Chondrocyte (in vitro differentiated cells): ENCODE measurements at regions not wholly inside any gene's neighbourhood (a gene's known extent, or its start where the extent isn't known, plus 50 kb on each side); places are given as distances from the start of the nearest gene placed in this dataset.
"Not testable (repeated sequence)": the region's sequence is repeated elsewhere in the genome, so short reads cannot be mapped to it uniquely, and the experiment has no call there.

Experiments used
- DNase-seq: peaks from one replicate; pipeline ENCODE4 v3.0.0; 2021; ENCODE audit warnings: mixed read lengths, low spot score
- H3K27ac Mint-ChIP-seq: one replicate; pipeline ENCODE4 v1.8.0; 2021; ENCODE audit warnings: mild to moderate bottlenecking, moderate library complexity, mixed read lengths; ENCODE audit not compliant: unreplicated experiment
- H3K27me3 Mint-ChIP-seq: 2 replicates; pipeline ENCODE4 v1.8.0; 2021; ENCODE audit warnings: low read depth, mixed read lengths
- H3K36me3 Mint-ChIP-seq: 2 replicates; pipeline ENCODE4 v1.8.0; 2021; ENCODE audit warnings: low read depth, mixed read lengths
- H3K4me1 Mint-ChIP-seq: 2 replicates; pipeline ENCODE4 v1.8.0; 2021; ENCODE audit warnings: low read depth, mild to moderate bottlenecking, mixed read lengths
- H3K4me3 Mint-ChIP-seq: one replicate; pipeline ENCODE4 v1.8.0; 2021; ENCODE audit warnings: mild to moderate bottlenecking, moderate library complexity, mixed read lengths; ENCODE audit not compliant: unreplicated experiment
- H3K9me3 Mint-ChIP-seq: 2 replicates; pipeline ENCODE4 v1.8.0; 2021; ENCODE audit warnings: low read depth, mixed read lengths

DNA sequence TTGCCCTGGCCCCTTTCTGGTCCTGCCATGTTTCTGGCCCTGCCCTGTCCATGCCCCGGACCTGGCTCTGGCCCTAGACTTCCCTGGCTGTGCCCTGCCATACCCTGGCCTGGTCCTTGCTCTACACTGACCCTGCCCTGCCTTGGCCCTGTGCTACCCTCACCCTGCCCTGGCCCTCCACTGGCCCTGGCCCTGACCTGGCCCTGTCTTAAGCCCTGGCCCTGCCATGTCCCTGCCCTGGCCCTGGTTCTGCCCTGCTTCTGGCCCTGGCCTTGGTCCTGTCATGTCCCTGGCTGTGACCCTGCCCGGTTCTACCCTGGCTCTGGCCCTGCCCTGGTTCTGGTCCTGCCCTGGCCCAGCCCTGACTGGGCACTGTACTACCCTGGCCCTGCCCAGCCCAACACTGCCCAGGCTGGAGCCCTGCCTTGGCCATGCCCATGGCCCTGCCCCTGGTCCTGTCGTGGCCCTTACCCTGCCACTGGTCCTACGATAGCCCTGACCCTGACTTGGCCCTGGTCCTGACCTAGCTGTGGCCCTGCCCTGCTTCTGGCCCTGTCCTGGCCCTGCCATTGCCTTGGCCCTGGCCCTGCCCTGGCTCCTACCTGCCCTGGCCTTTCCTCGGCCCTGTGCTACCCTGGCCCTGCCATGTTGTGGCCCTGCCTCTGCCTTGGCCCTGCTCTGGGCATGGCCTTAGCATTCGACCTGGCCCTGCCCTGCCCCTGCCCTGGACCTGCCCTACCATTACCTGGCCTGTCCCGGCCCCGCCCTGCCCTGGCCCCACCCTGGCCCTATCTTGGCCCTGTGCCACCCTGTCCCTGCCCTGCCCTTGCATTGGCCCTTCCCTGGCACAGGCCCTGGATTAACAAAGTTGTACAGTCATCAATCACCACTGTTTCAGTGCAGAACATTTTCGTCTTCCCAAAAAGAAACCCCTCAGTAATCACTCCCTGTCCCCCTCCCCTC, 223.5 kb downstream of the LIPI start:
- DNase-seq, H3K36me3 Mint-ChIP-seq, H3K27ac Mint-ChIP-seq, H3K4me3 Mint-ChIP-seq, H3K4me1 Mint-ChIP-seq, H3K27me3 Mint-ChIP-seq: not testable (repeated sequence)
- H3K9me3 Mint-ChIP-seq, result peaks cover 18% of the 10 kb centered on the region

DNA sequence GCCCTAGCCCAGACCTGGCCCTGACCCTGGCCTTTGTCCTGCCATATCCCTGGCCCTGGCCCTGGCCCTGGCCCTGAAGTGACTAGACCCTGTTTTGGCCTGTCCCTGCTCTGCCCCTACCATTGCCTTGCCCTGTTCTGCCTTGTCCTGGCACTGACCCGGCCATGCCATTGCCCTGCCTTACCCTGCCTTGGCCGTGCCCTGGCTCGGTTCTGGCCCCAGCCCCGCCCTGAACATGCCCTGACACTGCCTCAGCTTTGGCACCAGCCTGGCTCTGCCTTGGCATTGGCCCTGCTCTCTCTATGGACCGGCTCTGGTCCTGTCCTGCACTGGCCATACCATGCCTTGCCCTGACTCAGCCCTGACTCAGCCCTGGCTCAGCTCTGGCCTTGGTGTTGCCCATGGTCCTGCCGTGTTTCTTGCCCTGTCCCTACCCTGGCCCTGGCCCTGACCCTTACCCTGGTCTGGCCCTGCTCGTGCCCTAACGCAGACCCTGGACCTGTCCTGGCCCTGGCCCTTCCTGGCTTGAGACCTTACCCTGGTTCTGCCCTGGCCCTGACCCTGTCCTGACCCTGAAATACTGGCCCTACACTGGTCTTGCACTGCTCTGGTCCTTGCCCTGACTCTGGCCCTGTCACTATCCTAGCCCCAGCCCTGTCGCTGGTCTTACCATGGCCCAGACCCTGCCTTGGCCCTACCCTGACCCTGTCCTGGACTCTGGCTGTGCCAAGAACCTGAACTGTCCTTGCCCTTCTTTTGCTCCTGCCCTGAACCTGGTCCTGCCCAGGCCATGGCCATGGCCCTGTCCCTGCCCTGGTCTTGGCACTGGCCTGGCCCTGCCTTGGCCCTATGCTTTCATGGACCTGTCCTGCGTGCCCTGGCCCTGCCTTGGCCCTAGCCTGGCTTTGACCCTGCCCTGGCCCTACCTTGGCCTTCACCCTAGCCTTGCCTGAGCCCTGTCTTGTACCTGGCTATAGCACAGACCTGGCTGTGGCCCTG, 224.6 kb downstream of the LIPI start:
- H3K4me3 Mint-ChIP-seq, H3K4me1 Mint-ChIP-seq, H3K27me3 Mint-ChIP-seq, H3K27ac Mint-ChIP-seq, DNase-seq, H3K36me3 Mint-ChIP-seq: not testable (repeated sequence)
- H3K9me3 Mint-ChIP-seq, result peaks cover 12% of the 10 kb centered on the region

DNA sequence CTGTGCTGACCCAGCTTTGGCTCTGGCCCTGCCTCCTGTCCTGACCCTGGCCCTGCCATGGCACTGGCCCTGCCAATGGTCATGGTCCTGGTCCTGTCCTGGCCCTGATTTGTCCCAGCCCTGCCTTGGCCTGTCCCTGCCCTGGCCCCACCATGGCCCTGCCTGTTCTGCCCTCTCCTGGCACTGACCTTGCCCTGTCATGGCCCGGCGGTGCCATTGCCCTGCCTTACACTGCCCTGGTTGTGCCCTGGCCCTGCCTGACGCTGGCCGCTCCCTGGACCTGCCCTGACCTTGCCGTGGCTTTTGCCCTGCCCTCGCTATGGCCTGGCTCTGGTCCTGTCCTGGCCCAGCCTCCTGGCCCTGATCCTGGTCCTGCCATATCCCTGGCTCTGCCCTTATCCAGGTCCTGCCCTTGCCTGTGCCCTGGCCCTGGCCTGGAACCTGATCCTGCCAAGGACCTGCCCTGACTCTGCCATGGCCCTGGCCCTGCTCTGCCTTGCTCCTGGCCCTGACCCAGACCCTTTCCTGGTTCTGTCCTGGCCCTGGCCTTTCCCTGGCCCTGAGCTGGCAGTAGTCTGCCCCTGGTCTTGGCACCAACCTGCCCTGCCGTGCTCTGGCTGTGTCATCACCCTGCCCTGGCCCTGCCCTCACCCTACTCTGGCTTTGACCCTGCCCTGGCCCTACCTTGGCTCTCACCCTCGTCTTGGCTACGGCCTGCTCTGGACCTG, 225.5 kb downstream of the LIPI start:
- not testable (repeated sequence) for DNase-seq, H3K36me3 Mint-ChIP-seq, H3K4me1 Mint-ChIP-seq, H3K4me3 Mint-ChIP-seq, H3K27me3 Mint-ChIP-seq, H3K27ac Mint-ChIP-seq
- H3K9me3 Mint-ChIP-seq, result peaks cover 10% of the 10 kb centered on the region

DNA sequence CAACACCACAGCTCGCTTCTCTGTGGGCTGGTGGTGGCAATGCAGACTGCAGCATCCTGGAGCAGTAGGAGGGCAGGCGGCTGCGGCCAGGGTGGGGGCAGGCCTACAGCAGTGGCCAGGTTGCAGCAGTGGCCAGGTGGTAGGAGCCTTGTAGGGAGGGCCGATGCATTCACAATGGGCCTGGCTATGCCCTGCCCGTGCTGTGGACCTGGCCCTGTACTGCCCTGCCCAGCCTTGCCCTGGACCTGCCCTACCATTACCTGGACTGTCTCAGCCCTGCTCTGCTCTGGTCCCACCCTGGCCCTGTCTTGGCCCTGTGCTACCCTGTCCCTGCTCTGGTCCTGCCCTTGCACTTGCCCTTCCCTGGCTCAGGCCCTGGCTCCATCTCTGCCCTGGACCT, 226.0 kb downstream of the LIPI start:
- H3K27me3 Mint-ChIP-seq, H3K4me3 Mint-ChIP-seq, H3K36me3 Mint-ChIP-seq, H3K4me1 Mint-ChIP-seq, DNase-seq, H3K27ac Mint-ChIP-seq: not testable (repeated sequence)
- peaks cover 10% of the 10 kb centered on the region for H3K9me3 Mint-ChIP-seq

DNA sequence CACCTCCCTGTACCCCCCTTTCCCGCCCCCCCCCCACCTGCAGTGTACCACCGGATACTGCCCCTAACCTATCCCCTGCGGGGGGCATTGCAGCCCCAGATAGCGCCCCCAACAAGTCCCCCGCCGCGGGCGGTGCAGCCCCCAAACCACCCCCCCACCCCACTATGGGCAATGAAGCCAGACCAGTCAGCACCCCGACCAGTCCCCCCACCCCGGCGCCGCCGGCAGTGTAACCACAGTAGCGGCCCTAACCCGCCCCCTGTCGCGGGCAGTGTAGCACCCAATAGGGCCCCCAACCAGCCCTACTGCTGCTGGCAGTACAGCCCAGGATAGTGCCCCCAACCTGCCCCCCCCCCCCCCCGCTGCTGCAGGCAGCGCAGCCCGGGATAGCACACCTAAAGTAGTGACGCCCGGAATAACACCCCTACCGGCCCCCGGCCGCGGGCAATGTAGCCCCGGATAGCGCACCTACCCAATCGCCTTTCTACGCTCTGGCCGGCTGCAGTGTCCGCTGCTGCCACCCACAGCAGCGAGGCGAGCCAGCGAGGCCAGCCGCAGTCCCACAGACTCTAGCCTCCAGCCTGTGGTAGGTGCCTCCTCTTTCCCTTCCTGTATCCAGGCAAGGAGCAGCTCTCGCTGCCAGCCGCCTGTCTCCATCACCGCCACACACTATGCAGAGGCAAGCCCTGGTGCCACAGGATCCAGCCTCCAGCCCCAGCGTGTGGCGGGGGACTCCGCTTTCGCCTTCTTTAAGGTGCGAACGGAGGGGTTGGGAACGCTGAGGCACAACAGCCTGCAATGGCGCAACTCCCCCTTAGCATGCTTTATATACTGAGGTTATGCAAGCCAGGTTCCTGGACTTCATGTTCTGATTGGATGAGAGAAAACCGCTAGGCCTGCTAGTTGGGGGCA, 229.3 kb downstream of the LIPI start:
- H3K27ac Mint-ChIP-seq, H3K36me3 Mint-ChIP-seq, H3K4me1 Mint-ChIP-seq, DNase-seq, H3K27me3 Mint-ChIP-seq, H3K9me3 Mint-ChIP-seq, H3K4me3 Mint-ChIP-seq: not testable (repeated sequence)

DNA sequence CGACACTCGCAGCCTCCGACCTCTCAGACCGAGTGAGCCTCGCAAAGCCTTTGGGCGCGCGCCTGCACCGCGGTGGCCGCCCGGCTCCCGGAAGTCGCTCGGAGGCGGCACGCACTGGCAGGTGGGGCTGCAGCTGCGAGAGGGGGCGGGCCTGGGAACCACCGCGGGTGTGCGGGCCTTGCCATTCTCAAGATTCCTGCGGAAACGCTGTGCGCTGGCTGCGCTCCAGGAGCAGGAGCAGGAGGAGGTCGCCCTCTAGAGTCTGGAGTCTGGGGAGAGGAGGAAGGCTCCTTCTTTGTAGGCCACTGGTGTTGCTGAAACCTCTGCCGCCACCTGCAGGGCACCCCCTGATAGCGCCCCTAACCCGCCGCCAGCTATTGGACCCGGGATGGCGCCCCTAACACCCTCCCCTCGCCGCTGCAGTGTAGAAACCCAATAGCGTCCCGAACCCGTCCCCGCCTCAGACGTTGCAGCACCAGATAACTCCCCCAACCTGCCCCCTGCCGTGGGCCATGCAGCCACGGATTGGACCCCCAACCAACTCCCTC, 230.6 kb downstream of the LIPI start:
- not testable (repeated sequence) for DNase-seq, H3K27me3 Mint-ChIP-seq, H3K4me1 Mint-ChIP-seq, H3K4me3 Mint-ChIP-seq, H3K36me3 Mint-ChIP-seq, H3K9me3 Mint-ChIP-seq, H3K27ac Mint-ChIP-seq

DNA sequence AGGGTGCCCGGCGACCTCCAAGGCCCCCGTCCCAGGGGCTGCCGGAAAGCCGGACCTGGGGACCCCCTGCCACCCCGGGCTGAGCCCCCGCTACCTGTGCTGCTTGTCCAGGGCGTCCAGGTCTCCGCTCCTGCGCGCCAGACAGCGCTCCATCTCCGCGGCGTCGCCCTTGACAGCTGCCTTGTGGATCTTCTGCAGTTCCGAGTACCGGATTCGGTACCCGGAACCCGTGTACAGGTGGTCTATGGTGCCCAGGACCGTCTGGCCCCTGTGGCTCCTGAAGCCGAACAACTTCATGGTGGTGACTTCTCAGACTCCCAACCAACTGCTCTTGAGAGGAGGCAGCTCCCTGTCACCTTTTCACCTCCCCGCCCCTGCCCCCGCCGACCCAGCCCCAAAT, 231.1 kb downstream of the LIPI start:
- not testable (repeated sequence) for H3K4me1 Mint-ChIP-seq, H3K9me3 Mint-ChIP-seq, H3K4me3 Mint-ChIP-seq, H3K27ac Mint-ChIP-seq, H3K27me3 Mint-ChIP-seq, DNase-seq, H3K36me3 Mint-ChIP-seq

DNA sequence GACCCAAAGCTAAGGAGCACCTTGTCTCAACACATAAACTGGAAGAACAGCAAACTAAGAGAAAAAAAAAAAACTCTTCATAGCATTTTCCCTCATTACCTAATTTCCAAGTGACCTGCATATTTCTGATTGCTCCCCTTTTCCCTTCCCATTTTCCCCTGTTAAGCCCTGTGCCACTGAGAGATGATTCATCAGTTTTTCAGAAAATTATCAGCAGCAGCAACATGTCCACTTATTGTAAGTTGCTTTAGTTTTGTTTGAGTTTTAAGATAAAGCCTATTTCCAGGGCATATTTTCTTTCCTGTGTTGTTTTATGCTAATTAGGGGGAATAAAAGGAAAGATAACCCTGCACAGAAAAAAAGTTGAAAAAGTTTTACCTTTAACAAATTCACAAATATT, 236.2 kb downstream of the LIPI start:
- not testable (repeated sequence) for DNase-seq, H3K4me3 Mint-ChIP-seq, H3K27ac Mint-ChIP-seq, H3K9me3 Mint-ChIP-seq, H3K36me3 Mint-ChIP-seq, H3K27me3 Mint-ChIP-seq, H3K4me1 Mint-ChIP-seq

DNA sequence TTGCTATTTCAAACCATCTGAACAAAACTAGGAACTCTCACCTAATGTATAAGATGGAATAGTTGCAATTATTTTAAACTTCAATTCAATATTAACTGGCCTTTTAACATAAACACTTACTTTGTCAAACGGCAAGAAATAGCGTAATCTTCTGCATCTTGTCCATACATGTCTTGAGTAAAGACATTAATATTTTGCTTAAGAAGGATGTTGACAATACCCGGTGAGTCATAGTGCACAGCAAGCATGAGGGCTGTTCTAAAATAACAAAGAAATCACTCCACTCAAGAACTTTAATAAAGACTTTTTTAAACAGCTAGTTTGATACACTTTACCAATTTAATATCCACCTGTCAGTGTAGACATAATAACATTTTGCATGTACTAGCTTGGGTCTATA, 240.9 kb downstream of the LIPI start:
- not testable (repeated sequence) for H3K36me3 Mint-ChIP-seq, H3K4me1 Mint-ChIP-seq, H3K4me3 Mint-ChIP-seq, H3K27ac Mint-ChIP-seq, H3K9me3 Mint-ChIP-seq, DNase-seq, H3K27me3 Mint-ChIP-seq

DNA sequence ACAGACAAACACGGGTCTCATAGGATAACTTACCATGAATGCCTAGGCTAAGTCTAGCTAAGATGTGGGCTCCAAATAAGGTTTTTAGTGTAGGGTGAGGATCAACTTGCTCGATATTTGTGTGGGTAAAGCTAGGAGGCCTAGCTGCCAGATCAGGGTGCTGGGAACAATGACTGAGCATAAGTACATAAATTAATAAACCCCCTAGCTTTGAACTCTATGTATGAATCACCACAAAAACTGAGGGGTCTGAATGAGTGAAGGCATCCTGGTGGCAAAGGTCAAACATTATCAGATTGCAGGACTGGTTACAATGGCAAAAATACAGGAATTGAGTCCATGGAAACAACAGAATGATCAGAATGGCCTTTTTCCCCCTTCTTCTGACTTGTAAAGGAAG, 241.8 kb downstream of the LIPI start:
- H3K9me3 Mint-ChIP-seq, result peaks cover 10% of the 10 kb centered on the region
- H3K4me3 Mint-ChIP-seq, H3K4me1 Mint-ChIP-seq, H3K27ac Mint-ChIP-seq, H3K36me3 Mint-ChIP-seq, DNase-seq, H3K27me3 Mint-ChIP-seq: not testable (repeated sequence)

DNA sequence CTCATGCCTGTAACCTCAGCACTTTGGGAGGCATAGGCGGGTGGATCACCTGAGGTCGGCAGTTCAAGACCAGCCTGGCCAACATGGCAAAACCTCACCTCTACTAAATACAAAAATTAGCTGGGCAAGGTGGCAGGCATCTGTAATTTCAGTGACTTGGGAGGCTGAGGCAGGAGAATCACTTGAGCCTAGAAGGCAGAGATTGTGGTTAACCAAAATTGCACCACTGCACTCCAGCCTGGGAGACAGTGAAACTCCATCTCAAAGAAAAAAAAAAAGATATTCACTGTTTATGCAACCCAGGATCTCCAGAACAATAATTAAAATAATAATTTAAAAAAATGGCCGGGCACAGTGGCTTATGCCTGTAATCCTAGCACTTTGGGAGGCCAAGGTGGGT, 247.5 kb downstream of the LIPI start:
- H3K4me3 Mint-ChIP-seq, H3K27ac Mint-ChIP-seq, H3K36me3 Mint-ChIP-seq, H3K27me3 Mint-ChIP-seq, H3K4me1 Mint-ChIP-seq, DNase-seq: not testable (repeated sequence)
- peaks cover 22% of the 10 kb centered on the region for H3K9me3 Mint-ChIP-seq
